IPS-18a (cell line): ENCODE measurements at regions not wholly inside any gene's neighbourhood (a gene's known extent, or its start where the extent isn't known, plus 50 kb on each side); places are given as distances from the start of the nearest gene placed in this dataset.
"Not testable (repeated sequence)": the region's sequence is repeated elsewhere in the genome, so short reads cannot be mapped to it uniquely, and the experiment has no call there.

Experiments
- H3K27ac ChIP-seq: one replicate; pipeline ENCODE4 v1.5.1; 2013; ENCODE audit warnings: low read length
- H3K27me3 ChIP-seq: one replicate; pipeline ENCODE4 v1.6.1; 2013; ENCODE audit warnings: mild to moderate bottlenecking, low read length; ENCODE audit not compliant: control insufficient read depth, insufficient read depth
- H3K36me3 ChIP-seq: one replicate; pipeline ENCODE4 v1.6.1; 2013; ENCODE audit warnings: low read depth, low read length; ENCODE audit not compliant: control insufficient read depth
- H3K4me1 ChIP-seq: one replicate; pipeline ENCODE4 v1.6.1; 2013; ENCODE audit warnings: low read depth, low read length; ENCODE audit not compliant: control insufficient read depth
- H3K4me3 ChIP-seq: one replicate; pipeline ENCODE4 v1.5.1; 2013; ENCODE audit warnings: low read length
- H3K9ac ChIP-seq: one replicate; pipeline ENCODE4 v1.6.1; 2013; ENCODE audit warnings: mild to moderate bottlenecking, low read length, moderate library complexity
- H3K9me3 ChIP-seq: one replicate; pipeline ENCODE4 v1.6.1; 2013; ENCODE audit warnings: low read depth, low read length; ENCODE audit not compliant: control insufficient read depth

- H3K27ac ChIP-seq, result no peak overlapping the region
- no peaks in the 10 kb centered on the region for H3K9me3 ChIP-seq
- no peaks in the 10 kb centered on the region for H3K36me3 ChIP-seq
- no peaks in the 10 kb centered on the region for H3K27me3 ChIP-seq
- H3K4me3 ChIP-seq, result no peak overlapping the region
- no peak overlapping the region for H3K9ac ChIP-seq
- no peaks in the 10 kb centered on the region for H3K4me1 ChIP-seq
Observed at GRCh38 chr1:22334860-22335550, 116.6 kb upstream of the ZBTB40 start.

GRCh38 chr1:22336274-22336673, 115.4 kb upstream of the ZBTB40 start:
- H3K36me3 ChIP-seq, H3K4me3 ChIP-seq, H3K27me3 ChIP-seq, H3K9me3 ChIP-seq, H3K9ac ChIP-seq, H3K27ac ChIP-seq, H3K4me1 ChIP-seq: not testable (repeated sequence)

- H3K36me3 ChIP-seq, H3K27ac ChIP-seq, H3K9ac ChIP-seq, H3K4me1 ChIP-seq, H3K27me3 ChIP-seq, H3K4me3 ChIP-seq, H3K9me3 ChIP-seq: not testable (repeated sequence)
Observed at GRCh38 chr1:22336696-22337545, 114.7 kb upstream of the ZBTB40 start.

GRCh38 chr1:22338071-22338765, 113.4 kb upstream of the ZBTB40 start:
- no peak overlapping the region for H3K4me3 ChIP-seq
- no peaks in the 10 kb centered on the region for H3K27me3 ChIP-seq
- H3K36me3 ChIP-seq, result no peaks in the 10 kb centered on the region
- H3K9ac ChIP-seq, result no peak overlapping the region
- H3K27ac ChIP-seq, result no peak overlapping the region
- no peaks in the 10 kb centered on the region for H3K4me1 ChIP-seq
- no peaks in the 10 kb centered on the region for H3K9me3 ChIP-seq

GRCh38 chr1:22339237-22339636, 112.4 kb upstream of the ZBTB40 start:
- Histone ChIP-seq H3K4me3 (no peak overlapping the region), H3K36me3 (no peaks in the 10 kb centered on the region), H3K27ac (no peak overlapping the region), H3K27me3 (no peaks in the 10 kb centered on the region), H3K4me1 (no peaks in the 10 kb centered on the region), H3K9me3 (no peaks in the 10 kb centered on the region), H3K9ac (no peak overlapping the region)

GRCh38 chr1:22340066-22340465, 111.6 kb upstream of the ZBTB40 start:
- no peaks in the 10 kb centered on the region for H3K36me3 ChIP-seq
- no peaks in the 10 kb centered on the region for H3K9me3 ChIP-seq
- no peaks in the 10 kb centered on the region for H3K27me3 ChIP-seq
- no peaks in the 10 kb centered on the region for H3K4me1 ChIP-seq
- no peak overlapping the region for H3K9ac ChIP-seq
- no peak overlapping the region for H3K27ac ChIP-seq
- no peak overlapping the region for H3K4me3 ChIP-seq

- Histone ChIP-seq H3K27me3 (no peaks in the 10 kb centered on the region), H3K4me1 (no peaks in the 10 kb centered on the region), H3K9ac (no peak overlapping the region), H3K9me3 (no peaks in the 10 kb centered on the region), H3K4me3 (no peak overlapping the region), H3K36me3 (no peaks in the 10 kb centered on the region), H3K27ac (no peak overlapping the region)
Observed at GRCh38 chr1:22340873-22341272, 110.8 kb upstream of the ZBTB40 start.

- Histone ChIP-seq H3K27me3 (no peaks in the 10 kb centered on the region), H3K9ac (no peak overlapping the region), H3K27ac (no peak overlapping the region), H3K4me1 (no peaks in the 10 kb centered on the region), H3K9me3 (no peaks in the 10 kb centered on the region), H3K4me3 (no peak overlapping the region), H3K36me3 (no peaks in the 10 kb centered on the region)
Observed at GRCh38 chr1:22341791-22342605, 109.7 kb upstream of the ZBTB40 start.

- no peak overlapping the region for H3K9ac ChIP-seq
- H3K9me3 ChIP-seq, result no peaks in the 10 kb centered on the region
- no peak overlapping the region for H3K27ac ChIP-seq
- no peaks in the 10 kb centered on the region for H3K36me3 ChIP-seq
- H3K4me1 ChIP-seq, result no peaks in the 10 kb centered on the region
- H3K27me3 ChIP-seq, result no peaks in the 10 kb centered on the region
- H3K4me3 ChIP-seq, result no peak overlapping the region
Observed at GRCh38 chr1:22342734-22343191, 108.9 kb upstream of the ZBTB40 start.

- H3K4me3 ChIP-seq, result no peak overlapping the region
- no peak overlapping the region for H3K27ac ChIP-seq
- no peaks in the 10 kb centered on the region for H3K27me3 ChIP-seq
- H3K9me3 ChIP-seq, result no peaks in the 10 kb centered on the region
- H3K9ac ChIP-seq, result no peak overlapping the region
- no peaks in the 10 kb centered on the region for H3K4me1 ChIP-seq
- H3K36me3 ChIP-seq, result no peaks in the 10 kb centered on the region
Observed at GRCh38 chr1:22343456-22344328, 108.0 kb upstream of the ZBTB40 start.
